Kidney (tissue), 13 donors: ENCODE measurements at regions not wholly inside any gene's neighbourhood (a gene's known extent, or its start where the extent isn't known, plus 50 kb on each side); places are given as distances from the start of the nearest gene placed in this dataset.

Experiments used
- DNase-seq, 5 donors: peaks; one replicate each; pipeline ENCODE4 v3.0.0-alpha.2; 2013 to 2020
- FAIRE-seq: peaks from 2 replicates; lab custom pipeline; 2012; peaks lifted over from hg19 to GRCh38; lab: Jason Lieb, UNC
- H3K27ac ChIP-seq, 2 donors: one replicate each; pipeline ENCODE4 v1.7.0; 2013; ENCODE audit warnings: low read depth in 2 of 2, low read length in 2 of 2, inconsistent platforms in 1 of 2
- H3K27me3 ChIP-seq: one replicate; pipeline ENCODE4 v1.7.1; 2013; ENCODE audit warnings: low read length, inconsistent platforms; ENCODE audit not compliant: control insufficient read depth, insufficient read depth
- H3K36me3 ChIP-seq, 3 donors: one replicate each; pipeline versions ENCODE4 v1.7.0 to v1.7.1; 2013; ENCODE audit warnings: low read length in 3 of 3, control low read depth in 1 of 3, inconsistent platforms in 1 of 3; ENCODE audit not compliant: insufficient read depth in 3 of 3, control insufficient read depth in 2 of 3
- H3K4me1 ChIP-seq, 3 donors: one replicate each; pipeline versions ENCODE4 v1.7.0 to v1.7.1; 2013; ENCODE audit warnings: low read length in 3 of 3, inconsistent platforms in 1 of 3, low read depth in 1 of 3; ENCODE audit not compliant: control insufficient read depth in 2 of 3, insufficient read depth in 2 of 3
- H3K4me3 ChIP-seq, 3 donors: one replicate each; pipeline versions ENCODE4 v1.7.0 to v1.8.1; 2013; ENCODE audit warnings: low read length in 3 of 3, control low read depth in 1 of 3, inconsistent platforms in 1 of 3
- H3K9ac ChIP-seq, 3 donors: one replicate each; pipeline versions ENCODE4 v1.7.0 to v1.7.1; 2013; ENCODE audit warnings: low read length in 3 of 3, control low read depth in 1 of 3, inconsistent platforms in 1 of 3
- H3K9me3 ChIP-seq, 3 donors: one replicate each; pipeline versions ENCODE4 v1.7.0 to v1.7.1; 2013; ENCODE audit warnings: low read length in 3 of 3, control low read depth in 1 of 3, inconsistent platforms in 1 of 3; ENCODE audit not compliant: control insufficient read depth in 2 of 3, insufficient read depth in 1 of 3
- CTCF ChIP-seq: IDR thresholded peaks from 3 replicates; pipeline ENCODE4 v1.5.1; 2012; ENCODE audit warnings: mild to moderate bottlenecking, moderate library complexity, borderline replicate concordance; ENCODE audit not compliant: insufficient read depth; ENCODE audit errors: extremely low read depth
- intact Hi-C: fragments of 100-400 bp; cut with DNase I; formaldehyde crosslinking; loops from one replicate; pipeline ENCODE4 v1.11.1; 2022
- donor health status: control.
- donor health status: control.
- donor health status: control.
- donor health status: control.
- donor health status: control.
- donor health status: DM: yes; HTN: yes; CAD: no.
- donor health status: Normal renal cell carcinoma (clear cell type).

GRCh38 chr1:214966346-214966745 lies 116.2 kb upstream of the KCNK2 start:
- Histone ChIP-seq H3K36me3 (no peaks in the 10 kb centered on the region), H3K9ac (no peak overlapping the region), H3K27ac (no peak overlapping the region), H3K9me3 (peaks cover 0 to 3% (median 0%) of the 10 kb centered on the region in 3 donors), H3K27me3 (no peaks in the 10 kb centered on the region), H3K4me1 (no peaks in the 10 kb centered on the region), H3K4me3 (no peak overlapping the region)
- no peak for FAIRE-seq
- no peak for TF ChIP-seq CTCF
- intact Hi-C loops = no loop called here
- no peak for DNase-seq

- H3K27me3 ChIP-seq = no peaks in the 10 kb centered on the region
- peak in 1 of 5 donors; percentile 15 for DNase-seq
- intact Hi-C loops = no loop called here
- no peaks in the 10 kb centered on the region for H3K4me1 ChIP-seq
- TF ChIP-seq CTCF = no peak
- no peaks in the 10 kb centered on the region for H3K9me3 ChIP-seq
- FAIRE-seq = no peak
- no peaks in the 10 kb centered on the region for H3K36me3 ChIP-seq
- H3K9ac ChIP-seq = no peak overlapping the region
- H3K27ac ChIP-seq = no peak overlapping the region
- no peak overlapping the region for H3K4me3 ChIP-seq
These were observed 114.5 kb upstream of the KCNK2 start for GRCh38 chr1:214967865-214968575.

GRCh38 chr1:214970016-214970415 lies 112.5 kb upstream of the KCNK2 start:
- H3K9me3 ChIP-seq = no peaks in the 10 kb centered on the region
- H3K27ac ChIP-seq = no peak overlapping the region
- H3K4me1 ChIP-seq = no peaks in the 10 kb centered on the region
- no peak for TF ChIP-seq CTCF
- no peak for DNase-seq
- H3K36me3 ChIP-seq = no peaks in the 10 kb centered on the region
- no peak overlapping the region for H3K4me3 ChIP-seq
- no peak overlapping the region for H3K9ac ChIP-seq
- intact Hi-C loops = no loop called here
- FAIRE-seq = no peak
- H3K27me3 ChIP-seq = no peaks in the 10 kb centered on the region

GRCh38 chr1:214971071-214971470 lies 111.5 kb upstream of the KCNK2 start:
- intact Hi-C loops = no loop called here
- no peak for FAIRE-seq
- TF ChIP-seq CTCF = no peak
- no peaks in the 10 kb centered on the region for H3K9me3 ChIP-seq
- no peaks in the 10 kb centered on the region for H3K27me3 ChIP-seq
- no peaks in the 10 kb centered on the region for H3K4me1 ChIP-seq
- H3K36me3 ChIP-seq = no peaks in the 10 kb centered on the region
- H3K9ac ChIP-seq = no peak overlapping the region
- H3K4me3 ChIP-seq = no peak overlapping the region
- H3K27ac ChIP-seq = no peak overlapping the region
- DNase-seq = no peak
